ENCODE measurements at regions not wholly inside any gene's neighbourhood (a gene's known extent, or its start where the extent isn't known, plus 50 kb on each side); places are given as distances from the start of the nearest gene placed in this dataset.

- no peak for TF ChIP-seq MAX (IDR thresholded peaks at IDR 0.05)
- TF ChIP-seq CEBPB (IDR thresholded peaks at IDR 0.05): no peak
- no peak for TF ChIP-seq REST (IDR thresholded peaks at IDR 0.05; ENCODE audit: low read depth)
- TF ChIP-seq CREB1 (IDR thresholded peaks at IDR 0.05; ENCODE audit: low read depth): no peak
- no peak for TF ChIP-seq FOXM1 (IDR thresholded peaks at IDR 0.05; ENCODE audit: borderline replicate concordance, low read depth)
- TF ChIP-seq TEAD4 (IDR thresholded peaks at IDR 0.05): no peak
- no peak for TF ChIP-seq RAD21 (IDR thresholded peaks at IDR 0.05; ENCODE audit: low read depth)
- TF ChIP-seq TCF12 (IDR thresholded peaks at IDR 0.05; ENCODE audit: low read depth): no peak
- no peak for TF ChIP-seq ZBTB7A (IDR thresholded peaks at IDR 0.05; ENCODE audit: low read depth)
- TF ChIP-seq, protein P1, sequence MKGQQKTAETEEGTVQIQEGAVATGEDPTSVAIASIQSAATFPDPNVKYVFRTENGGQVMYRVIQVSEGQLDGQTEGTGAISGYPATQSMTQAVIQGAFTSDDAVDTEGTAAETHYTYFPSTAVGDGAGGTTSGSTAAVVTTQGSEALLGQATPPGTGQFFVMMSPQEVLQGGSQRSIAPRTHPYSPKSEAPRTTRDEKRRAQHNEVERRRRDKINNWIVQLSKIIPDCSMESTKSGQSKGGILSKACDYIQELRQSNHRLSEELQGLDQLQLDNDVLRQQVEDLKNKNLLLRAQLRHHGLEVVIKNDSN (IDR thresholded peaks at IDR 0.05): no peak
- TF ChIP-seq EP300 (IDR thresholded peaks at IDR 0.05; ENCODE audit: borderline replicate concordance): no peak
- no peak for TF ChIP-seq TAF1 (IDR thresholded peaks at IDR 0.05; ENCODE audit: low read depth)
- no peak for TF ChIP-seq NFIC (IDR thresholded peaks at IDR 0.05)
- TF ChIP-seq YY1 (IDR thresholded peaks at IDR 0.05; ENCODE audit: low read depth): no peak
- no peak for TF ChIP-seq EGR1 (IDR thresholded peaks at IDR 0.05)
Measured at GRCh38 chr17:14902297-14902696, 362.8 kb downstream of the PMP22 start.

GRCh38 chr17:14901376-14901775 lies 363.8 kb downstream of the PMP22 start:
- TF ChIP-seq NFIC (IDR thresholded peaks at IDR 0.05): no peak

- TF ChIP-seq TAF1 (IDR thresholded peaks at IDR 0.05; ENCODE audit: low read depth) (no peak), EP300 (IDR thresholded peaks at IDR 0.05; ENCODE audit: borderline replicate concordance) (no peak), CEBPB (IDR thresholded peaks at IDR 0.05) (no peak)
Measured at GRCh38 chr17:14886200-14886739, 378.9 kb downstream of the PMP22 start.

DNA sequence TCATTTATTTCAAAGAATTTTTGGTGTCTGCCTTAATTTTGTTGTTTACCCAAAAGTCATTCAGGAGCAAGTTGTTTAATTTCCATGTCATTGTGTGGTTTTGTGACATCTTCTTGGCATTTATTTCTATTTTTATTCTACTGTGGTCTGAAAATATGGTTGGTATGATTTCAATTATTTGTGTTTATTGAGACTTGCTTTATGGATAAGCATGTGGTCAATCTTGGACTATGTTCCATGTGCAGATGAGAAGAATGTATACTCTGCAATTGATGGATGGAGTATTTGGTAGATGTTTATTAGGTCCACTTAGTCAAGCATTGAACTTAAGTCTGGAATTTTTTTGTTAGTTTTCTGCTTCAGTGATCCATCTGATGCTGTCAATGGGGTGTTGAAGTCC lies 383.0 kb downstream of the PMP22 start:
- TF ChIP-seq ZBTB7A (IDR thresholded peaks at IDR 0.05; ENCODE audit: low read depth) (no peak), YY1 (IDR thresholded peaks at IDR 0.05; ENCODE audit: low read depth) (no peak), FOXM1 (IDR thresholded peaks at IDR 0.05; ENCODE audit: borderline replicate concordance, low read depth) (no peak), TCF12 (IDR thresholded peaks at IDR 0.05; ENCODE audit: low read depth) (no peak), MAX (IDR thresholded peaks at IDR 0.05) (no peak), CREB1 (IDR thresholded peaks at IDR 0.05; ENCODE audit: low read depth) (no peak), CEBPB (IDR thresholded peaks at IDR 0.05) (no peak), TEAD4 (IDR thresholded peaks at IDR 0.05) (no peak), NFIC (IDR thresholded peaks at IDR 0.05) (no peak), REST (IDR thresholded peaks at IDR 0.05; ENCODE audit: low read depth) (no peak), EP300 (IDR thresholded peaks at IDR 0.05; ENCODE audit: borderline replicate concordance) (no peak), RAD21 (IDR thresholded peaks at IDR 0.05; ENCODE audit: low read depth) (no peak), TAF1 (IDR thresholded peaks at IDR 0.05; ENCODE audit: low read depth) (no peak), EGR1 (IDR thresholded peaks at IDR 0.05) (no peak)
- TF ChIP-seq, protein P1 (IDR thresholded peaks at IDR 0.05): no peak

GRCh38 chr17:14875557-14876412 lies 389.3 kb downstream of the PMP22 start:
- no peak for TF ChIP-seq EP300 (IDR thresholded peaks at IDR 0.05; ENCODE audit: borderline replicate concordance)
- no peak for TF ChIP-seq TCF12 (IDR thresholded peaks at IDR 0.05; ENCODE audit: low read depth)
- no peak for TF ChIP-seq TAF1 (IDR thresholded peaks at IDR 0.05; ENCODE audit: low read depth)
- no peak for TF ChIP-seq MAX (IDR thresholded peaks at IDR 0.05)
- TF ChIP-seq, protein P1 (IDR thresholded peaks at IDR 0.05): no peak
- TF ChIP-seq YY1 (IDR thresholded peaks at IDR 0.05; ENCODE audit: low read depth): no peak
- no peak for TF ChIP-seq EGR1 (IDR thresholded peaks at IDR 0.05)
- TF ChIP-seq NFIC (IDR thresholded peaks at IDR 0.05): no peak

All from Ishikawa (cell line).